SK-N-SH (cell line): ENCODE measurements at regions not wholly inside any gene's neighbourhood (a gene's known extent, or its start where the extent isn't known, plus 50 kb on each side); places are given as distances from the start of the nearest gene placed in this dataset.

Experiments
- CTCF ChIA-PET: fragments of 300-600, 350-600 bp; formaldehyde crosslinking; extraction: SDS; loops from one replicate; lab custom pipeline; 2021; lab: Yijun Ruan, JAX
- POLR2A ChIA-PET: fragments of 350-600 bp; sonication (Branson Sonifier 250); formaldehyde crosslinking; extraction: SDS; loops from one replicate; lab custom pipeline; 2020; ENCODE audit warnings: antibody characterized with exemption, inconsistent platforms; lab: Yijun Ruan, JAX
- DNase-seq: peaks from one replicate; pipeline ENCODE4 v3.0.0; 2012
- H2AFZ ChIP-seq: fragments of 200-600 bp; sonication (generic); 2 replicates; pipeline ENCODE4 v1.8.1; 2016; ENCODE audit warnings: antibody characterized with exemption, mild to moderate bottlenecking, low read depth
- H3F3A ChIP-seq: fragments of 200-600 bp; sonication (generic); replicated peaks from 2 replicates; pipeline ENCODE3; 2016; ENCODE audit warnings: antibody characterized with exemption, mild to moderate bottlenecking; ENCODE audit not compliant: insufficient read depth
- H3K27ac ChIP-seq, 2 experiments: fragments of 200-500 bp in 1 of 2; fragments of 200-600 bp in 1 of 2; sonication (Bioruptor generic) in 1 of 2; sonication (generic), shearing (Covaris generic) in 1 of 2; 2 replicates each; pipeline versions ENCODE4 v1.5.1 to v1.6.1; 2014 to 2016; ENCODE audit warnings: low read depth in 2 of 2, inconsistent platforms in 1 of 2, low read length in 1 of 2, mild to moderate bottlenecking in 1 of 2, mixed read lengths in 1 of 2
- H3K27me3 ChIP-seq: fragments of 200-600 bp; sonication (generic), shearing (Covaris generic); 2 replicates; pipeline ENCODE4 v1.6.1; 2016; ENCODE audit warnings: mixed run types; ENCODE audit not compliant: insufficient read depth
- H3K36me3 ChIP-seq, 2 experiments: fragments of 200-500 bp in 1 of 2; fragments of 200-600 bp in 1 of 2; sonication (Bioruptor generic) in 1 of 2; sonication (generic) in 1 of 2; replicated peaks in 1 of 2; 2 replicates each; pipeline versions ENCODE3 to v1.5.1; 2014 to 2016; ENCODE audit warnings: low read length in 1 of 2, mild to moderate bottlenecking in 1 of 2; ENCODE audit not compliant: insufficient read depth in 2 of 2, control insufficient read depth in 1 of 2
- H3K4me1 ChIP-seq, 2 experiments: fragments of 200-500 bp in 1 of 2; fragments of 200-600 bp in 1 of 2; sonication (Bioruptor generic) in 1 of 2; sonication (generic), shearing (Covaris generic) in 1 of 2; 2 replicates each; pipeline versions ENCODE4 v1.5.1 to v1.6.1; 2014 to 2016; ENCODE audit warnings: low read depth in 1 of 2, low read length in 1 of 2, mixed run types in 1 of 2; ENCODE audit not compliant: insufficient read depth in 2 of 2, control insufficient read depth in 1 of 2
- H3K4me2 ChIP-seq: fragments of 200-600 bp; sonication (generic), shearing (Covaris generic); 2 replicates; pipeline ENCODE4 v1.6.1; 2017; ENCODE audit warnings: mixed run types
- H3K4me3 ChIP-seq, 2 experiments: fragments of 200-500 bp in 1 of 2; fragments of 200-600 bp in 1 of 2; sonication (Bioruptor generic) in 1 of 2; sonication (generic), shearing (Covaris generic) in 1 of 2; 2 replicates each; pipeline versions ENCODE4 v1.5.1 to v1.8.1; 2014 to 2016; ENCODE audit warnings: low read depth in 2 of 2, inconsistent platforms in 1 of 2, low read length in 1 of 2, mild to moderate bottlenecking in 1 of 2, mixed read lengths in 1 of 2, moderate library complexity in 1 of 2
- H3K79me2 ChIP-seq: fragments of 200-600 bp; sonication (generic); 2 replicates; pipeline ENCODE4 v1.8.1; 2017; ENCODE audit warnings: mild to moderate bottlenecking; ENCODE audit not compliant: insufficient read depth
- H3K9ac ChIP-seq: fragments of 200-600 bp; sonication (generic); 2 replicates; pipeline ENCODE4 v1.6.1; 2017; ENCODE audit warnings: mixed run types
- H3K9me2 ChIP-seq: fragments of 200-600 bp; sonication (generic); 2 replicates; pipeline ENCODE4 v1.6.1; 2017; ENCODE audit warnings: mixed run types
- H3K9me3 ChIP-seq: fragments of 200-600 bp; sonication (generic); 2 replicates; pipeline ENCODE4 v1.6.1; 2017; ENCODE audit warnings: mixed run types, mild to moderate bottlenecking, moderate library complexity
- H4K20me1 ChIP-seq: fragments of 200-600 bp; sonication (generic); 2 replicates; pipeline ENCODE4 v1.6.1; 2017; ENCODE audit warnings: mild to moderate bottlenecking, mixed run types; ENCODE audit not compliant: insufficient read depth
- EP300 ChIP-seq, 2 experiments: IDR thresholded peaks; 2 replicates each; pipeline versions ENCODE4 v1.4.0 to v1.6.1; 2012; ENCODE audit warnings: borderline replicate concordance in 1 of 2, low read depth in 1 of 2, low read length in 1 of 2
- EZH2phosphoT487 ChIP-seq: fragments of 200-600 bp; sonication (generic); IDR thresholded peaks from 2 replicates; pipeline ENCODE4 v1.6.1; 2017; ENCODE audit warnings: low read depth, mixed run types, mild to moderate bottlenecking, antibody characterized with exemption, moderate library complexity, borderline replicate concordance
- FOSL2 ChIP-seq: IDR thresholded peaks from 2 replicates; pipeline ENCODE4 v1.4.0; 2012; ENCODE audit warnings: low read depth, mild to moderate bottlenecking, moderate library complexity, borderline replicate concordance
- FOXM1 ChIP-seq: IDR thresholded peaks from 2 replicates; pipeline ENCODE4 v1.4.0; 2012; ENCODE audit warnings: low read depth, mild to moderate bottlenecking
- GABPA ChIP-seq: IDR thresholded peaks from 2 replicates; pipeline ENCODE4 v1.4.0; 2012; ENCODE audit warnings: low read depth, mild to moderate bottlenecking
- GATA2 ChIP-seq: sonication (generic); formaldehyde crosslinking; IDR thresholded peaks from 2 replicates; pipeline ENCODE4 v1.5.0; 2020; ENCODE audit warnings: mild to moderate bottlenecking, missing genetic modification reagents
- JUND ChIP-seq: IDR thresholded peaks from 2 replicates; pipeline ENCODE4 v1.4.0; 2012
- MAX ChIP-seq: IDR thresholded peaks from 2 replicates; pipeline ENCODE4 v1.4.0; 2012; ENCODE audit warnings: low read depth
- MEF2A ChIP-seq: IDR thresholded peaks from 2 replicates; pipeline ENCODE4 v1.4.0; 2012; ENCODE audit warnings: low read depth, borderline replicate concordance
- MXI1 ChIP-seq: IDR thresholded peaks from 2 replicates; pipeline ENCODE4 v1.6.1; 2012; ENCODE audit warnings: mild to moderate bottlenecking, low read depth, low read length, improper control_type of control experiment
- NFIC ChIP-seq: IDR thresholded peaks from 2 replicates; pipeline ENCODE4 v1.4.0; 2012; ENCODE audit warnings: borderline replicate concordance
- RAD21 ChIP-seq: IDR thresholded peaks from 2 replicates; pipeline ENCODE4 v1.6.1; 2012; ENCODE audit warnings: mild to moderate bottlenecking, low read length
- RCOR1 ChIP-seq: fragments of 150-350 bp; IDR thresholded peaks from 2 replicates; pipeline ENCODE4 v1.6.1; 2017; ENCODE audit warnings: antibody characterized with exemption, low read length
- REST ChIP-seq: IDR thresholded peaks from 2 replicates; pipeline ENCODE4 v1.6.1; 2012; ENCODE audit warnings: mild to moderate bottlenecking, low read depth, low read length, moderate library complexity
- RFX5 ChIP-seq: IDR thresholded peaks from 2 replicates; pipeline ENCODE4 v1.6.1; 2012; ENCODE audit warnings: mild to moderate bottlenecking, improper control_type of control experiment, low read length
- RXRA ChIP-seq: IDR thresholded peaks from 2 replicates; pipeline ENCODE4 v1.4.0; 2012; ENCODE audit warnings: low read depth, mild to moderate bottlenecking, borderline replicate concordance
- SIN3A ChIP-seq: IDR thresholded peaks from 2 replicates; pipeline ENCODE4 v1.6.1; 2012; ENCODE audit warnings: low read depth, mild to moderate bottlenecking, low read length, moderate library complexity, borderline replicate concordance
- SMC3 ChIP-seq: IDR thresholded peaks from 2 replicates; pipeline ENCODE4 v1.6.1; 2012; ENCODE audit warnings: low read depth, low read length, improper control_type of control experiment
- TAF1 ChIP-seq: IDR thresholded peaks from 2 replicates; pipeline ENCODE4 v1.6.1; 2012; ENCODE audit warnings: low read depth, mild to moderate bottlenecking, low read length, moderate library complexity, borderline replicate concordance
- TCF12 ChIP-seq: IDR thresholded peaks from 2 replicates; pipeline ENCODE4 v1.4.0; 2012
- TEAD4 ChIP-seq: IDR thresholded peaks from 2 replicates; pipeline ENCODE4 v1.4.0; 2012; ENCODE audit warnings: mild to moderate bottlenecking, borderline replicate concordance; ENCODE audit not compliant: insufficient read depth
- USF1 ChIP-seq: IDR thresholded peaks from 2 replicates; pipeline ENCODE4 v1.4.0; 2012; ENCODE audit warnings: low read depth, borderline replicate concordance
- USF2 ChIP-seq: fragments of 150-350 bp; IDR thresholded peaks from 2 replicates; pipeline ENCODE4 v1.6.1; 2017; ENCODE audit warnings: antibody characterized with exemption, low read length, low read depth, borderline replicate concordance
- YY1 ChIP-seq: IDR thresholded peaks from 2 replicates; pipeline ENCODE4 v1.4.0; 2012; ENCODE audit warnings: low read depth, mild to moderate bottlenecking
- ZBTB33 ChIP-seq: IDR thresholded peaks from 2 replicates; pipeline ENCODE4 v1.4.0; 2012; ENCODE audit warnings: low read depth, borderline replicate concordance
- WGBS: methylation state at CpG from one replicate; pipeline ENCODE4 v1.1.6; 2017; ENCODE audit warnings: low lambda C conversion rate; 5-methylcytosine and 5-hydroxymethylcytosine counted together

GRCh38 chr11:82557274-82557673, 176.4 kb downstream of the FAM181B start:
- H3K9ac ChIP-seq, result no peak overlapping the region
- no peaks in the 10 kb centered on the region for H3K9me3 ChIP-seq
- H3F3A ChIP-seq, result no peaks in the 10 kb centered on the region
- H3K4me3 ChIP-seq, result no peak overlapping the region
- WGBS, result 0% methylated on average over 4 of the region's 4 CpGs
- no peak overlapping the region for H2AFZ ChIP-seq
- no peaks in the 10 kb centered on the region for H3K27me3 ChIP-seq
- DNase-seq, result no peak
- POLR2A ChIA-PET, result no interaction called here
- TF ChIP-seq TCF12 (no peak), FOXM1 (no peak), ZBTB33 (no peak), RFX5 (no peak), USF2 (no peak), RAD21 (no peak), EZH2phosphoT487 (no peak), TAF1 (no peak), USF1 (no peak), YY1 (no peak), TEAD4 (no peak), RXRA (no peak), EP300 (IDR thresholded peaks at IDR 0.05; ENCODE audit: borderline replicate concordance in 1 of 2, low read depth in 1 of 2, low read length in 1 of 2) (no peak), SMC3 (no peak), JUND (no peak), GATA2 (CRISPR knock-in tag) (no peak), GABPA (no peak), MXI1 (no peak)
- TF ChIP-seq, all 33 proteins: peak for 0
- Histone ChIP-seq H3K9me2 (no peaks in the 10 kb centered on the region), H4K20me1 (no peaks in the 10 kb centered on the region), H3K4me2 (no peak overlapping the region), H3K4me1 (no peaks in the 10 kb centered on the region), H3K79me2 (no peaks in the 10 kb centered on the region), H3K27ac (no peak overlapping the region), H3K36me3 (no peaks in the 10 kb centered on the region)
- CTCF ChIA-PET, result interaction anchor here (1.0 kb wide), 1 partner anchor 10 kb away, joined by 3 read pairs; no protein-coding TSS in a partner anchor

GRCh38 chr11:82556210-82556609, 177.5 kb downstream of the FAM181B start:
- H3K36me3 ChIP-seq, result no peaks in the 10 kb centered on the region
- no peaks in the 10 kb centered on the region for H4K20me1 ChIP-seq
- ChIA-PET POLR2A (no interaction called here), CTCF (interaction anchor here (1.0 kb wide), 1 partner anchor 9 kb away, joined by 3 read pairs; no protein-coding TSS in a partner anchor)
- H3K79me2 ChIP-seq, result no peaks in the 10 kb centered on the region
- H3K9ac ChIP-seq, result no peak overlapping the region
- H2AFZ ChIP-seq, result no peak overlapping the region
- no peaks in the 10 kb centered on the region for H3K27me3 ChIP-seq
- H3K9me3 ChIP-seq, result no peaks in the 10 kb centered on the region
- no peaks in the 10 kb centered on the region for H3K9me2 ChIP-seq
- no peak overlapping the region for H3K27ac ChIP-seq
- no peaks in the 10 kb centered on the region for H3K4me1 ChIP-seq
- no peak overlapping the region for H3K4me2 ChIP-seq
- H3K4me3 ChIP-seq, result no peak overlapping the region
- H3F3A ChIP-seq, result no peaks in the 10 kb centered on the region
- DNase-seq, result no peak
- no peak for TF ChIP-seq TEAD4
- TF ChIP-seq MXI1, result no peak
- TF ChIP-seq FOSL2, result no peak
- TF ChIP-seq MAX, result no peak
- no peak for TF ChIP-seq MEF2A
- no peak for TF ChIP-seq REST
- TF ChIP-seq SIN3A, result no peak
- no peak for TF ChIP-seq NFIC
- no peak for TF ChIP-seq RCOR1
